Hepatocyte (in vitro differentiated cells): ENCODE measurements at regions not wholly inside any gene's neighbourhood (a gene's known extent, or its start where the extent isn't known, plus 50 kb on each side); places are given as distances from the start of the nearest gene placed in this dataset.
"Not testable (repeated sequence)": the region's sequence is repeated elsewhere in the genome, so short reads cannot be mapped to it uniquely, and the experiment has no call there.

Experiments
- DNase-seq: peaks from one replicate; pipeline ENCODE4 v3.0.0-alpha.2; 2016; ENCODE audit warnings: low spot score
- H2AFZ ChIP-seq: fragments of 200-600 bp; sonication (generic); 2 replicates; pipeline ENCODE4 v1.6.0; 2016; ENCODE audit warnings: antibody characterized with exemption, mild to moderate bottlenecking
- H3K27ac ChIP-seq: fragments of 200-600 bp; sonication (generic); 2 replicates; pipeline ENCODE4 v1.5.1; 2016; ENCODE audit warnings: mild to moderate bottlenecking
- H3K27me3 ChIP-seq: fragments of 200-600 bp; sonication (generic); 2 replicates; pipeline ENCODE4 v1.6.1; 2016
- H3K36me3 ChIP-seq: fragments of 200-600 bp; sonication (generic); replicated peaks from 2 replicates; pipeline ENCODE4 v1.5.1; 2016; ENCODE audit warnings: low read depth; ENCODE audit not compliant: insufficient read depth
- H3K4me1 ChIP-seq: fragments of 200-600 bp; sonication (generic); 2 replicates; pipeline ENCODE4 v1.5.1; 2016; ENCODE audit warnings: mild to moderate bottlenecking, moderate library complexity; ENCODE audit not compliant: insufficient read depth
- H3K4me2 ChIP-seq: fragments of 200-600 bp; sonication (generic); 2 replicates; pipeline ENCODE4 v1.6.0; 2016
- H3K4me3 ChIP-seq: fragments of 200-600 bp; sonication (generic); 2 replicates; pipeline ENCODE4 v1.5.1; 2016; ENCODE audit warnings: mild to moderate bottlenecking
- H3K79me2 ChIP-seq: fragments of 200-600 bp; sonication (generic); 2 replicates; pipeline ENCODE4 v1.6.0; 2017; ENCODE audit warnings: mild to moderate bottlenecking
- H3K9me2 ChIP-seq: fragments of 200-600 bp; sonication (generic); replicated peaks from 2 replicates; pipeline ENCODE4 v1.6.0; 2017; ENCODE audit warnings: mild to moderate bottlenecking; ENCODE audit not compliant: insufficient read depth
- H3K9me3 ChIP-seq: fragments of 200-600 bp; sonication (generic); 2 replicates; pipeline ENCODE4 v1.5.1; 2016; ENCODE audit warnings: low read depth, mild to moderate bottlenecking
- H4K20me1 ChIP-seq: fragments of 200-600 bp; sonication (generic); 2 replicates; pipeline ENCODE4 v1.6.0; 2016; ENCODE audit warnings: mild to moderate bottlenecking; ENCODE audit not compliant: insufficient read depth, poor library complexity, severe bottlenecking
- EZH2 ChIP-seq: fragments of 200-600 bp; sonication (generic); IDR thresholded peaks from 2 replicates; pipeline ENCODE4 v1.6.1; 2016; ENCODE audit warnings: antibody characterized with exemption, mild to moderate bottlenecking, borderline replicate concordance
- EZH2phosphoT487 ChIP-seq: fragments of 200-600 bp; sonication (generic); IDR thresholded peaks from one replicate; pipeline ENCODE4 v1.6.1; 2018; ENCODE audit warnings: antibody characterized with exemption, mild to moderate bottlenecking, low read depth, moderate library complexity; ENCODE audit not compliant: unreplicated experiment, severe bottlenecking
- WGBS: methylation state at CpG from one replicate; pipeline ENCODE4 v1.1.6; 2016; ENCODE audit warnings: low lambda C conversion rate; ENCODE audit errors: missing lambda C conversion rate; 5-methylcytosine and 5-hydroxymethylcytosine counted together
- TF ChIP-seq, protein P1 (sequence below): fragments of 200-600 bp; sonication (generic); IDR thresholded peaks from 2 replicates; pipeline ENCODE4 v1.5.1; 2016; ENCODE audit warnings: antibody characterized with exemption, mild to moderate bottlenecking; ENCODE audit not compliant: poor library complexity

DNA sequence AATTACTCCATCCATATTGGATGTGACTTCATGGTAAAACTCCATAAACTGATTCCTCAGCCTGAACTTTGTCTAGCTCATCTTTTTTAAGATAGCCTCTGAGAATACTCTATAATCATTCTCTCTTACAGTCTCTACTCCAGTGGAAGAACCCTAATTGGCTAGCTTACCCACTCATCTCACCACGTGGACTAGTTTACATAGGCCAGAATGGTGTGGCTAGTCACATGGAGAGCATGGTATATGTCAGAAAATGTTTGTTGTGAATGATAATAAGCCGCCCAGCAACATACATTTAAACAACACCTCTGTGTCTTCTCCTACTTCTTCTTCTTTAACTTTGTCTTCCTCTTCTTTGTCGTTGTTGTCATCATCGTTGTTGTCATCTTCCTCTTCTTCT lies 389.2 kb upstream of the LRRC3B start:
- H3K27ac ChIP-seq = no peak overlapping the region
- no peaks in the 10 kb centered on the region for H3K9me2 ChIP-seq
- no peak overlapping the region for H2AFZ ChIP-seq
- TF ChIP-seq, protein P1, sequence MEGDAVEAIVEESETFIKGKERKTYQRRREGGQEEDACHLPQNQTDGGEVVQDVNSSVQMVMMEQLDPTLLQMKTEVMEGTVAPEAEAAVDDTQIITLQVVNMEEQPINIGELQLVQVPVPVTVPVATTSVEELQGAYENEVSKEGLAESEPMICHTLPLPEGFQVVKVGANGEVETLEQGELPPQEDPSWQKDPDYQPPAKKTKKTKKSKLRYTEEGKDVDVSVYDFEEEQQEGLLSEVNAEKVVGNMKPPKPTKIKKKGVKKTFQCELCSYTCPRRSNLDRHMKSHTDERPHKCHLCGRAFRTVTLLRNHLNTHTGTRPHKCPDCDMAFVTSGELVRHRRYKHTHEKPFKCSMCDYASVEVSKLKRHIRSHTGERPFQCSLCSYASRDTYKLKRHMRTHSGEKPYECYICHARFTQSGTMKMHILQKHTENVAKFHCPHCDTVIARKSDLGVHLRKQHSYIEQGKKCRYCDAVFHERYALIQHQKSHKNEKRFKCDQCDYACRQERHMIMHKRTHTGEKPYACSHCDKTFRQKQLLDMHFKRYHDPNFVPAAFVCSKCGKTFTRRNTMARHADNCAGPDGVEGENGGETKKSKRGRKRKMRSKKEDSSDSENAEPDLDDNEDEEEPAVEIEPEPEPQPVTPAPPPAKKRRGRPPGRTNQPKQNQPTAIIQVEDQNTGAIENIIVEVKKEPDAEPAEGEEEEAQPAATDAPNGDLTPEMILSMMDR = no peak
- no peak for TF ChIP-seq EZH2phosphoT487
- TF ChIP-seq EZH2 = no peak
- WGBS = 90% methylated on average over 4 of the region's 4 CpGs
- H3K4me2 ChIP-seq = no peak overlapping the region
- H4K20me1 ChIP-seq = no peaks in the 10 kb centered on the region
- no peaks in the 10 kb centered on the region for H3K9me3 ChIP-seq
- peaks cover 3% of the 10 kb centered on the region for H3K4me1 ChIP-seq
- no peaks in the 10 kb centered on the region for H3K36me3 ChIP-seq
- H3K4me3 ChIP-seq = no peak overlapping the region
- no peaks in the 10 kb centered on the region for H3K27me3 ChIP-seq
- DNase-seq = no peak
- H3K79me2 ChIP-seq = no peaks in the 10 kb centered on the region

DNA sequence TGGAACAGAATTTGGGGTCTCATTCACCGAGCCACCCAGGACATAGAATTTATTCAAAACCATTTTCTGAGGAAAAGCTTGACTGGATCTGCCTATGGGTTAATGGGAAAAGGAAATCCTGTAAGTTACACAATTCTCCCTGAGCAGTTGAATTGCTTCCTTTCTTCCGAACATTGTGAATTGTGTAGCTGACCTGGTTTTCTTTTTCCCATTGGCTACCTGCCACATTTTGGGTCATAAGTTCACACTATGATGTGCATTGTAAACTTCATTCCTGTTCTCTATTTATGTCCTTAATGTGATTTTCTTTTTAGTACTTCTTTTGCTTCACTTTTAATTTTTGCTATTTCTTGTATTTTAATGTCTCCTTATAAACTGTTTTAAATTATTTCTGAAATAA lies 386.0 kb upstream of the LRRC3B start:
- H3K4me1 ChIP-seq = no peaks in the 10 kb centered on the region
- no peak for TF ChIP-seq EZH2
- no peak for TF ChIP-seq EZH2phosphoT487
- TF ChIP-seq, protein P1 = no peak
- H4K20me1 ChIP-seq = no peaks in the 10 kb centered on the region
- no peak overlapping the region for H3K4me3 ChIP-seq
- no peak overlapping the region for H2AFZ ChIP-seq
- no peaks in the 10 kb centered on the region for H3K27me3 ChIP-seq
- no peaks in the 10 kb centered on the region for H3K79me2 ChIP-seq
- no peak for DNase-seq
- no peaks in the 10 kb centered on the region for H3K9me2 ChIP-seq
- WGBS = 76% methylated on average over 2 of the region's 2 CpGs
- no peak overlapping the region for H3K4me2 ChIP-seq
- no peaks in the 10 kb centered on the region for H3K36me3 ChIP-seq
- H3K27ac ChIP-seq = no peak overlapping the region
- no peaks in the 10 kb centered on the region for H3K9me3 ChIP-seq

DNA sequence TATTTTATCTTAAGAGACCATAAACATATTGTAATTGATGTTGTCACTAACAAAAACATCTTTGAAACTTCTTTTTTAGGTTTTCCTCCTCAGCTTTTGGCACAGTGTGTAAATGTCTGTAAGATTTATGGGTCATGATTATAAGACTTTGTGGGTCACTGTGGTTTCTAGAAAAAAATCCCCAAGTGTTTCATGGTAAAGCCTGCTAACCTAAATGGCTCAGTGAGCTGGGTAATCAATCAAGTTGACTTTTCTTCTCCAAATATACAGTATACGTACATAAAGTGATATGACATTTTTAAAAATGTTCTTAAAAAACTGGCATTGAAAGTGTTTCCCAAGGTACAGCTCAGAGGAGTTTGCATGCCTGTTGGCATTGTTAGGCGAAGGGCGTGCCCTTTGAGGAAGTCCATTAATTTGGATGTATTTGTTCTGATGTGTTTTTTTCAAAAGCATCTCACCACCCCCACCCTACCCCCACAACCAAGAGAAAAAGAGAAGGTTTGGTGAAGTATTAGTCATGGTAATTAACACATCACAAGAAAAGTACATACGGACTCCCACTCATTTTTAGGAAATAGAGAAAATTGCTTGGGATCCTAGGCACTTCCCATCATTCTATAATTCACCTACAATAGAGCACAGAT lies 385.4 kb upstream of the LRRC3B start:
- H3K4me1 ChIP-seq = no peaks in the 10 kb centered on the region
- no peak for DNase-seq
- H3K9me2 ChIP-seq = no peaks in the 10 kb centered on the region
- H2AFZ ChIP-seq = no peak overlapping the region
- H3K79me2 ChIP-seq = no peaks in the 10 kb centered on the region
- H3K4me3 ChIP-seq = no peak overlapping the region
- 81% methylated on average over 4 of the region's 4 CpGs for WGBS
- H3K9me3 ChIP-seq = no peaks in the 10 kb centered on the region
- no peak overlapping the region for H3K4me2 ChIP-seq
- H3K36me3 ChIP-seq = no peaks in the 10 kb centered on the region
- no peaks in the 10 kb centered on the region for H3K27me3 ChIP-seq
- TF ChIP-seq, protein P1 = no peak
- TF ChIP-seq EZH2 (no peak), EZH2phosphoT487 (no peak)
- no peak overlapping the region for H3K27ac ChIP-seq
- H4K20me1 ChIP-seq = no peaks in the 10 kb centered on the region

DNA sequence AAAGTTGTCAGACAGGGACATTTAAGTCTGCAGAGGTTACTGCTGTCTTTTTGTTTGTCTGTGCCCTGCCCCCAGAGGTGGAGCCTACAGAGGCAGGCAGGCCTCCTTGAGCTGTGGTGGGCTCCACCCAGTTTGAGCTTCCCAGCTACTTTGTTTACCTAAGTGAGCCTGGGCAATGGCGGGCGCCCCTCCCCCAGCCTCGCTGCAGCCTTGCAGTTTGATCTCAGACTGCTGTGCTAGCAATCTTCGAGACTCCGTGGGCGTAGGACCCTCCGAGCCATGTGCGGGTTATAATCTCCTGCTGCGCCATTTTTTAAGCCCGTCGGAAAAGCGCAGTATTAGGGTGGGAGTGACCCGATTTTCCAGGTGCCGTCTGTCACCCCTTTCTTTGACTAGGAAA lies 378.0 kb upstream of the LRRC3B start:
- not testable (repeated sequence) for H3K4me2 ChIP-seq, DNase-seq, H3K4me3 ChIP-seq, H3K27me3 ChIP-seq, H3K9me3 ChIP-seq, H4K20me1 ChIP-seq, H3K9me2 ChIP-seq, H3K27ac ChIP-seq, H2AFZ ChIP-seq, H3K79me2 ChIP-seq, H3K36me3 ChIP-seq
- H3K4me1 ChIP-seq = peaks cover 17% of the 10 kb centered on the region
- 89% methylated on average over 14 of the region's 14 CpGs for WGBS
